ENCODE measurements at regions not wholly inside any gene's neighbourhood (a gene's known extent, or its start where the extent isn't known, plus 50 kb on each side); places are given as distances from the start of the nearest gene placed in this dataset.

- no peak for TF ChIP-seq CTCF (IDR thresholded peaks at IDR 0.05)
- no peak for TF ChIP-seq POLR2A (IDR thresholded peaks at IDR 0.05)
Measured at GRCh38 chr6:146890172-146890571, 291.4 kb downstream of the ADGB start.

Data from uterus (tissue), 2 donors.